ENCODE measurements at regions not wholly inside any gene's neighbourhood (a gene's known extent, or its start where the extent isn't known, plus 50 kb on each side); places are given as distances from the start of the nearest gene placed in this dataset.

DNA sequence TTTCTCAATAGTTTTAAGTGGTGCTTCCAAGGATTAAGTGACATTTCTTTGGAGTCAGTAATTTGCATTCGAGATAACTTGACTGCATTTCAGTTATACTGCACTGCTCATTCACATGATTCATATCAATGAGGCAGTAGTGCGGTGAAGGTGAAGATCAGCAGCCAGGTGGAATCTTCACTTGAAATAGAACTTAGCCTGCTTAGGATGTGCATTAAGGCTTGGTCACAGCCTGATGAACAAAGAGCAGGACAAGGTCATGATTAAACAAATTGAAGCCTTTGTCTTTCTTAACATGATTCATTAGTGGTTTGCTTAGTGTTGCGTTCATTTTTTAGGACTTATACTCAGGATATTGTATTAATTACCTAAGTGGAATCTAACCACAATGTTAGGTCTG lies 212.1 kb upstream of the GALNTL6 start:
- Histone ChIP-seq H3K4me1 (no peaks in the 10 kb centered on the region), H3K36me3 (no peaks in the 10 kb centered on the region), H3K9me3 (no peaks in the 10 kb centered on the region), H3K4me3 (no peak overlapping the region), H3K27me3 (no peaks in the 10 kb centered on the region), H3K27ac (no peak overlapping the region)
- TF ChIP-seq, protein P1, sequence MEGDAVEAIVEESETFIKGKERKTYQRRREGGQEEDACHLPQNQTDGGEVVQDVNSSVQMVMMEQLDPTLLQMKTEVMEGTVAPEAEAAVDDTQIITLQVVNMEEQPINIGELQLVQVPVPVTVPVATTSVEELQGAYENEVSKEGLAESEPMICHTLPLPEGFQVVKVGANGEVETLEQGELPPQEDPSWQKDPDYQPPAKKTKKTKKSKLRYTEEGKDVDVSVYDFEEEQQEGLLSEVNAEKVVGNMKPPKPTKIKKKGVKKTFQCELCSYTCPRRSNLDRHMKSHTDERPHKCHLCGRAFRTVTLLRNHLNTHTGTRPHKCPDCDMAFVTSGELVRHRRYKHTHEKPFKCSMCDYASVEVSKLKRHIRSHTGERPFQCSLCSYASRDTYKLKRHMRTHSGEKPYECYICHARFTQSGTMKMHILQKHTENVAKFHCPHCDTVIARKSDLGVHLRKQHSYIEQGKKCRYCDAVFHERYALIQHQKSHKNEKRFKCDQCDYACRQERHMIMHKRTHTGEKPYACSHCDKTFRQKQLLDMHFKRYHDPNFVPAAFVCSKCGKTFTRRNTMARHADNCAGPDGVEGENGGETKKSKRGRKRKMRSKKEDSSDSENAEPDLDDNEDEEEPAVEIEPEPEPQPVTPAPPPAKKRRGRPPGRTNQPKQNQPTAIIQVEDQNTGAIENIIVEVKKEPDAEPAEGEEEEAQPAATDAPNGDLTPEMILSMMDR (IDR thresholded peaks at IDR 0.05), result no peak
- TF ChIP-seq POLR2AphosphoS5 (IDR thresholded peaks at IDR 0.05) (no peak), POLR2A (IDR thresholded peaks at IDR 0.05) (no peak)
- intact Hi-C loops (cut with DNase I; ENCODE audit: low total_unique reads), result no loop called here
- no peak for DNase-seq (ENCODE audit: low spot score in 2 of 2)

DNA sequence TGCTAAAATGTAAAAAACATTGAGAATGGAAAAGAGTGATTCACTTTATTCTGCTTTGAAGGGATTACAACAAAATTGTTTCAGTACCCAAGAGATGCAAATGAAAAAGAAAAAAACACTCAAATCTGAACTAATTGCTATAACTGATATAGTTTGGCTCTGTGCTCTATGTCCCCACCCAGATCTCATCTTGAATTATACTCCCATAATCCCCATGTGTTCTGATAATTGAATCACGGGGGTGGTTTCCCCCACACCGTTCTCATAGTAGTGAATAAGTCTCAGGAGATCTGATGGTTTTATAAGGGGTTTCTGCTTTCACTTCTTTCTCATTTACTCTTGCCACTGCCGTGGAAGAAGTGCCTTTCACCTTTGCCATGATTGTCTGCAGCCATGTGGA lies 213.6 kb upstream of the GALNTL6 start:
- no peak overlapping the region for H3K4me3 ChIP-seq
- TF ChIP-seq, protein P1 (IDR thresholded peaks at IDR 0.05), result no peak
- TF ChIP-seq POLR2AphosphoS5 (IDR thresholded peaks at IDR 0.05) (no peak), POLR2A (IDR thresholded peaks at IDR 0.05) (no peak)
- no peaks in the 10 kb centered on the region for H3K9me3 ChIP-seq
- H3K27me3 ChIP-seq, result no peaks in the 10 kb centered on the region
- no peak for DNase-seq (ENCODE audit: low spot score in 2 of 2)
- no peak overlapping the region for H3K27ac ChIP-seq
- H3K4me1 ChIP-seq, result no peaks in the 10 kb centered on the region
- no peaks in the 10 kb centered on the region for H3K36me3 ChIP-seq
- intact Hi-C loops (cut with DNase I; ENCODE audit: low total_unique reads), result no loop called here

DNA sequence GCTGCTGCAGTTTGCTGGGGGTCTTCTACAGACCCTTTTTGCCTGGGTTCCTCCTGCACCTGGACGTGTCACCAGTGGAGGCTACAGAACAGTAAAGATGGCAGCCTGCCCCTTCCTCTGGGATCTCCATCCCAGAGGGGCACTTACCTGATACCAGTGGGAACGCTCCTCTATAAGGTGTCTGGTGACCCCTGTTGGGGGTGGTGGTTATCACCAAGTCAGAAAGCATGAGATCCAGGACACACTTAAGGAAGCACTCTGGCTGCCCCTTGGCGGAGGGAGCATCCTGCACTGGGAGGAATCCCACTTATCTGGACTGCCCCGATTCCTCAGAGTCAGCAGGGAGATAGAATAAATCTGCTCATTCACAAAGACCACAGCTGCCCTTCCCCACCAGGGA lies 218.9 kb upstream of the GALNTL6 start:
- H3K36me3 ChIP-seq, result no peaks in the 10 kb centered on the region
- H3K9me3 ChIP-seq, result no peaks in the 10 kb centered on the region
- H3K27ac ChIP-seq, result no peak overlapping the region
- no peaks in the 10 kb centered on the region for H3K27me3 ChIP-seq
- no peak for DNase-seq (ENCODE audit: low spot score in 2 of 2)
- no peaks in the 10 kb centered on the region for H3K4me1 ChIP-seq
- intact Hi-C loops (cut with DNase I; ENCODE audit: low total_unique reads), result no loop called here
- no peak overlapping the region for H3K4me3 ChIP-seq
- TF ChIP-seq, protein P1 (IDR thresholded peaks at IDR 0.05), result no peak
- no peak for TF ChIP-seq POLR2AphosphoS5 (IDR thresholded peaks at IDR 0.05)
- no peak for TF ChIP-seq POLR2A (IDR thresholded peaks at IDR 0.05)

DNA sequence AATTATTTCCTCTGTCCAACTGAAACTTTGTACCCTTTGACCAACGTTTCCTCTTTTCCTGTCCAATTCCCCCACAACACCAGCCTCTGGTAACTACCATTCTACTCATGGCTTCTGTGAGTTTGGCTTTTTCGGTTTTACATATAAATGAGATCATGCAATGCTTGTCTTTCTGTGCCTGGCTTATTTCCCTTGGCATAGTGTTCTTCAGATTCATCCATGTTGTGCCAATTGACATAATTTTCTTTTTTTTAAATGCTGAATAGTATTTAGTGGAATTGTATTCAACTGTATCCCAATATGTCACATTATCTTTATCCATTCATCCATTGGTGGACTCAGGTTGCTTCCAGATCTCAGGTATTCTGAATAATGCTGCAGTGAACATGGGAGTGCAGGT lies 222.5 kb upstream of the GALNTL6 start:
- no peak overlapping the region for H3K4me3 ChIP-seq
- no peak for DNase-seq (ENCODE audit: low spot score in 2 of 2)
- TF ChIP-seq POLR2A (IDR thresholded peaks at IDR 0.05) (no peak), POLR2AphosphoS5 (IDR thresholded peaks at IDR 0.05) (no peak)
- TF ChIP-seq, protein P1 (IDR thresholded peaks at IDR 0.05), result no peak
- intact Hi-C loops (cut with DNase I; ENCODE audit: low total_unique reads), result no loop called here
- H3K27ac ChIP-seq, result no peak overlapping the region
- no peaks in the 10 kb centered on the region for H3K27me3 ChIP-seq
- H3K4me1 ChIP-seq, result no peaks in the 10 kb centered on the region
- no peaks in the 10 kb centered on the region for H3K9me3 ChIP-seq
- no peaks in the 10 kb centered on the region for H3K36me3 ChIP-seq

DNA sequence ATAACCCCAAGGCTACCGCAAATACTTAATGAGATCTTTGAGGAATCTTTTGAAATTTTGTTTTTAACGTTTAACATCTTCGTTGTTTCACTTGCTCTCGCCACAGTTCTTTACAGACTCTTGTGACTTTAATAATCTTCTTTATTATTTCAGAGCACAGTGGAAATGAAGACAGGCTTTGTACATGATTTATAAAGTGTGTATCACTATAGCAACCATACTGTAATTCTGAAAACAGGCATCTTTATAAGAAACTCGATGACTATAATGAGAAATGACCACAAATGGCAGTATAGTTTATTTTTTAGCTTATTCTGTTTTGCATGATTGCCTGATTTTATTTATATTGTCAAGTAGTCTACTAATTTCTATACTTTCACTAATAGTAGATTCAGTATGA lies 224.4 kb upstream of the GALNTL6 start:
- H3K36me3 ChIP-seq, result no peaks in the 10 kb centered on the region
- H3K27me3 ChIP-seq, result no peaks in the 10 kb centered on the region
- H3K9me3 ChIP-seq, result no peaks in the 10 kb centered on the region
- no peaks in the 10 kb centered on the region for H3K4me1 ChIP-seq
- TF ChIP-seq, protein P1 (IDR thresholded peaks at IDR 0.05), result no peak
- no peak overlapping the region for H3K4me3 ChIP-seq
- H3K27ac ChIP-seq, result no peak overlapping the region
- DNase-seq (ENCODE audit: low spot score in 2 of 2), result no peak
- intact Hi-C loops (cut with DNase I; ENCODE audit: low total_unique reads), result no loop called here

Measured in breast epithelium (tissue), 4 donors.